ENCODE measurements at regions not wholly inside any gene's neighbourhood (a gene's known extent, or its start where the extent isn't known, plus 50 kb on each side); places are given as distances from the start of the nearest gene placed in this dataset.

DNA sequence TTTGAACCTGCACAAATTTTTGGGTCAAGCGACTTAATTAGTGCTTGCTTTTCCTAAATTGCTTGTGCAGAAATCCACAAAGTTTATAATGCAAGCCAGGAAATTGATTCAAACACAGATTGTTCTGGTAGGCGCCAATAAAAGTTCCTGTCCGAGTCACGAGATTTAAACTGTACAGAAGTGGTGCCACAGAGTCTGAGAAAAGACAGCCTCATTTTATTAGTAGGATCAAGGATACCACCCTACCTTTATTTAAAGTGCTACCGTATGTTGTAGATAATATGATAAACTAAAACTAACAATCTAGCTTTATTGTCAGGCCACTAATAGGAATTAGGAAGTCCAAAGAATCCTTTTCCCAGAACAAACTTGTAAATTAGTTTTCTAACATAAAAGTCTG is 696.7 kb downstream of the TNS3 start:
- no peak overlapping the region for H2AFZ ChIP-seq (replicated peaks; ENCODE audit: low read length, poor library complexity)
- BruUV-seq (replicated peaks), result no TSS peak

More for the DNA sequence above, 696.7 kb downstream of the TNS3 start:
- Histone ChIP-seq H3K9ac (ENCODE audit: low read depth, low read length) (no peak overlapping the region), H3K14ac (replicated peaks; ENCODE audit: low read depth, low read length) (no peak overlapping the region), H4K20me1 (ENCODE audit: insufficient read depth, low read length) (no peaks in the 10 kb centered on the region), H3K4me2 (ENCODE audit: low read depth, low read length) (no peak overlapping the region), H2BK5ac (ENCODE audit: low read depth, low read length, poor library complexity, severe bottlenecking) (no peak overlapping the region), H2BK120ac (ENCODE audit: low read depth, low read length) (no peak overlapping the region), H4K8ac (ENCODE audit: low read depth in 2 of 2, low read length in 2 of 2) (no peak overlapping the region), H3K18ac (ENCODE audit: low read depth, low read length) (no peak overlapping the region), H3K4ac (ENCODE audit: low read depth, low read length) (no peak overlapping the region), H3K9me3 (ENCODE audit: control insufficient read depth, insufficient read depth, low read length) (peaks cover 5% of the 10 kb centered on the region; the same call in 1 of the 2 replicates), H3K27me3 (ENCODE audit: control insufficient read depth, insufficient read depth, low read length) (no peaks in the 10 kb centered on the region; the same call in 1 of the 2 replicates), H3K23ac (ENCODE audit: low read depth, low read length) (no peak overlapping the region), H3K9me1 (ENCODE audit: insufficient read depth, low read length) (no peaks in the 10 kb centered on the region), H4K5ac (ENCODE audit: low read depth, low read length) (no peak overlapping the region), H3K27ac (ENCODE audit: insufficient read depth, low read length) (no peak overlapping the region), H3K36me3 (ENCODE audit: control insufficient read depth, insufficient read depth, low read length) (no peaks in the 10 kb centered on the region), H3K79me1 (ENCODE audit: low read depth in 1 of 2, low read length in 2 of 2) (no peaks in the 10 kb centered on the region), H2AK9ac (replicated peaks; ENCODE audit: low read depth, low read length, poor library complexity) (no peak overlapping the region), H3K4me1 (ENCODE audit: control insufficient read depth, insufficient read depth, low read length) (no peaks in the 10 kb centered on the region), H2AK5ac (ENCODE audit: low read depth, low read length) (no peak overlapping the region), H3K4me3 (ENCODE audit: insufficient read depth, low read depth, low read length) (no peak overlapping the region), H2BK15ac (ENCODE audit: low read depth, low read length) (no peak overlapping the region), H4K91ac (ENCODE audit: insufficient read depth, low read depth, low read length) (no peak overlapping the region), H2BK20ac (ENCODE audit: low read depth, low read length) (no peak overlapping the region), H3K56ac (ENCODE audit: extremely low read depth, insufficient read depth, low read length) (no peak overlapping the region)
- ATAC-seq (ENCODE audit: low read depth) (no peak), DNase-seq (no peak)
- intact Hi-C loops (cut with micrococcal nuclease), result no loop called here
- ChIA-PET POLR2A (ENCODE audit: unreplicated experiment) (no interaction called here), CTCF (interaction anchor here (0.6 kb wide), 1 partner anchor 42 kb away, joined by 3 read pairs; no protein-coding TSS in a partner anchor)
- in situ Hi-C loops (cut with MboI; ENCODE audit: low sequenced_read_pairs), result no loop called here
- WGBS, 2 experiments (ENCODE audit: extremely low coverage in 2 of 2, insufficient read length in 1 of 2), result 100% methylated on average over 1 of the region's 5 CpGs; no CpG with 5 or more reads in 1 of the 2 experiments
- dilution Hi-C loops (cut with HindIII; ENCODE audit: low sequenced_read_pairs, unreplicated experiment), result no loop called here
- TF ChIP-seq RAD21 (IDR thresholded peaks at IDR 0.05; ENCODE audit: low read length), result no peak
- TF ChIP-seq, protein P1, sequence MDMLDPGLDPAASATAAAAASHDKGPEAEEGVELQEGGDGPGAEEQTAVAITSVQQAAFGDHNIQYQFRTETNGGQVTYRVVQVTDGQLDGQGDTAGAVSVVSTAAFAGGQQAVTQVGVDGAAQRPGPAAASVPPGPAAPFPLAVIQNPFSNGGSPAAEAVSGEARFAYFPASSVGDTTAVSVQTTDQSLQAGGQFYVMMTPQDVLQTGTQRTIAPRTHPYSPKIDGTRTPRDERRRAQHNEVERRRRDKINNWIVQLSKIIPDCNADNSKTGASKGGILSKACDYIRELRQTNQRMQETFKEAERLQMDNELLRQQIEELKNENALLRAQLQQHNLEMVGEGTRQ (IDR thresholded peaks at IDR 0.05; ENCODE audit: low read depth, low read length), result no peak
- TF ChIP-seq, protein P2, sequence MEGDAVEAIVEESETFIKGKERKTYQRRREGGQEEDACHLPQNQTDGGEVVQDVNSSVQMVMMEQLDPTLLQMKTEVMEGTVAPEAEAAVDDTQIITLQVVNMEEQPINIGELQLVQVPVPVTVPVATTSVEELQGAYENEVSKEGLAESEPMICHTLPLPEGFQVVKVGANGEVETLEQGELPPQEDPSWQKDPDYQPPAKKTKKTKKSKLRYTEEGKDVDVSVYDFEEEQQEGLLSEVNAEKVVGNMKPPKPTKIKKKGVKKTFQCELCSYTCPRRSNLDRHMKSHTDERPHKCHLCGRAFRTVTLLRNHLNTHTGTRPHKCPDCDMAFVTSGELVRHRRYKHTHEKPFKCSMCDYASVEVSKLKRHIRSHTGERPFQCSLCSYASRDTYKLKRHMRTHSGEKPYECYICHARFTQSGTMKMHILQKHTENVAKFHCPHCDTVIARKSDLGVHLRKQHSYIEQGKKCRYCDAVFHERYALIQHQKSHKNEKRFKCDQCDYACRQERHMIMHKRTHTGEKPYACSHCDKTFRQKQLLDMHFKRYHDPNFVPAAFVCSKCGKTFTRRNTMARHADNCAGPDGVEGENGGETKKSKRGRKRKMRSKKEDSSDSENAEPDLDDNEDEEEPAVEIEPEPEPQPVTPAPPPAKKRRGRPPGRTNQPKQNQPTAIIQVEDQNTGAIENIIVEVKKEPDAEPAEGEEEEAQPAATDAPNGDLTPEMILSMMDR (conservative IDR thresholded peaks at IDR 0.05; ENCODE audit: low read depth, low read length), result no peak
- no peak for TF ChIP-seq CEBPB (IDR thresholded peaks at IDR 0.05; ENCODE audit: low read depth, low read length)
- TF ChIP-seq MAZ (IDR thresholded peaks at IDR 0.05; ENCODE audit: borderline replicate concordance, low read depth, low read length), result no peak
- no peak for TF ChIP-seq NFE2L2 (IDR thresholded peaks at IDR 0.05; ENCODE audit: low read depth, low read length)
- no peak for TF ChIP-seq MXI1 (IDR thresholded peaks at IDR 0.05; ENCODE audit: borderline replicate concordance, low read depth, low read length)

Measured in IMR-90 (cell line).